GM13976 (cell line): ENCODE measurements at regions not wholly inside any gene's neighbourhood (a gene's known extent, or its start where the extent isn't known, plus 50 kb on each side); places are given as distances from the start of the nearest gene placed in this dataset.
"Not testable (repeated sequence)": the region's sequence is repeated elsewhere in the genome, so short reads cannot be mapped to it uniquely, and the experiment has no call there.

Experiments used
- DNase-seq: peaks from one replicate; pipeline ENCODE4 v3.0.0; 2012; ENCODE audit warnings: low spot score
- in situ Hi-C: fragments of 300-500 bp; cut with MboI; formaldehyde crosslinking; loops from one replicate; pipeline ENCODE4 v1.12.0; 2022; ENCODE audit warnings: low sequenced_read_pairs, mixed read lengths, inconsistent platforms; ENCODE audit not compliant: unreplicated experiment
- TF ChIP-seq, protein P1 (sequence below): IDR thresholded peaks from 2 replicates; pipeline ENCODE4 v1.5.1; 2012; ENCODE audit warnings: borderline replicate concordance, mild to moderate bottlenecking; ENCODE audit not compliant: insufficient read depth; ENCODE audit errors: extremely low read depth, missing control alignments, control extremely low read depth

DNA sequence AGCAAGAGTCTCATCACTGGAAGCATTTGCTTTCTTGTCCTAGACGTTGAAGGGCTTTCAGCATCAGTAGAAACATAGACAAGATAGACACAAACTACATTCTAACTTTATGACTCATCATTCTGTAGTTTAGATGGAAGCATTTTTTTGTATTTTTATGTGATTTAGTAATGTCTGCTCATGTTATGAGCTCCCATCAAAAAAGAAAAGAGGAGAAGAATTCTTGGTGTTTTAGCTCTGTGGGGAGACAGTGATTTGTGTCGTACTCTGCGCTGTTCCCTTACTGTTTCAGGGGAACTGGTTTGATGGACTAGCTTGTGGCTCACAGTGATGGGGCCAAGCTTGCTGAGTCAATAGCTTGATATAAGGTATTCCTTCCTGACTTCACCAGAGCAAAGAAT, 159.2 kb upstream of the WWC1 start:
- no peak for DNase-seq
- in situ Hi-C loops: no loop called here
- TF ChIP-seq, protein P1, sequence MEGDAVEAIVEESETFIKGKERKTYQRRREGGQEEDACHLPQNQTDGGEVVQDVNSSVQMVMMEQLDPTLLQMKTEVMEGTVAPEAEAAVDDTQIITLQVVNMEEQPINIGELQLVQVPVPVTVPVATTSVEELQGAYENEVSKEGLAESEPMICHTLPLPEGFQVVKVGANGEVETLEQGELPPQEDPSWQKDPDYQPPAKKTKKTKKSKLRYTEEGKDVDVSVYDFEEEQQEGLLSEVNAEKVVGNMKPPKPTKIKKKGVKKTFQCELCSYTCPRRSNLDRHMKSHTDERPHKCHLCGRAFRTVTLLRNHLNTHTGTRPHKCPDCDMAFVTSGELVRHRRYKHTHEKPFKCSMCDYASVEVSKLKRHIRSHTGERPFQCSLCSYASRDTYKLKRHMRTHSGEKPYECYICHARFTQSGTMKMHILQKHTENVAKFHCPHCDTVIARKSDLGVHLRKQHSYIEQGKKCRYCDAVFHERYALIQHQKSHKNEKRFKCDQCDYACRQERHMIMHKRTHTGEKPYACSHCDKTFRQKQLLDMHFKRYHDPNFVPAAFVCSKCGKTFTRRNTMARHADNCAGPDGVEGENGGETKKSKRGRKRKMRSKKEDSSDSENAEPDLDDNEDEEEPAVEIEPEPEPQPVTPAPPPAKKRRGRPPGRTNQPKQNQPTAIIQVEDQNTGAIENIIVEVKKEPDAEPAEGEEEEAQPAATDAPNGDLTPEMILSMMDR: no peak

DNA sequence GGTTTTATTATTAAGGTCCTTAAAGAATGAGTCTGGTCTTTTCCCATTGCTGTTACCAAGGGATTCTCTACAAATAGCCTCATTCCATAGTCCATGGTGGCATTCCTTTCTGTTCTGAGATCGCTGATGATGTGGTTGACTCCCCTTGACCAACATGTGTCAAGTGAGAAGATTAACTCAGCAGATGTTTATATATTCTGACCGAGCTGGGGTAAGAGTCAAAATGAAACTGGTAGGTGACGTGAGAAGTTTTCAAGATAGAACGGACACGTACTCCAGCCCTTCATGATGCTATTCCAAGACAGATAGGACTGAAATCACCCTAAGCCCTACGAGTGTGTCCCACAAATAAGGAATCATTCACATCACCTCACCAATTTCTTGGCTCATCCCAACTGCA, 155.5 kb upstream of the WWC1 start:
- TF ChIP-seq, protein P1: no peak
- in situ Hi-C loops: no loop called here
- DNase-seq: peak; percentile 57

DNA sequence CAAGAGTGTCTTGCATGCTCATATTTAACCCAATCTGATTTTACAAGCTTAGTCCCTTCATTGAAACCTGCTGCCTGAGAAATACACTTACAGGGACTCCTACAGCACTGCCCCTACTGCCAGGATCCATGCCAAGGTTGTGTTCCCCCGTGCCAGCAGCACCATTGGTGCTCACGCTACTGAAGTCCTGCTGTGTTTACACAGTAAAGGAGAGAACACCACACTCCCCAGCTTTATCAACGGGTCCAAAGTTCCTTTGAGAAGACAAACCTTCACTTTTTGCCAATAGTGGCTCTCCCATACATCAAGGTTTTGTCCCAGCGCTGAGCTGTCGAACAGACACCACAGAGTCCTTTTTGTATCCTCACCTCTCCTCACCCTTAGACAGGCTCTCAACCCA, 155.1 kb upstream of the WWC1 start:
- in situ Hi-C loops: no loop called here
- TF ChIP-seq, protein P1: no peak
- DNase-seq: no peak

- in situ Hi-C loops: no loop called here
- TF ChIP-seq, protein P1: no peak
- no peak for DNase-seq
Measured at GRCh38 chr5:168137265-168137664, 154.2 kb upstream of the WWC1 start.

GRCh38 chr5:168140241-168140640, 151.2 kb upstream of the WWC1 start:
- TF ChIP-seq, protein P1: no peak
- DNase-seq: no peak
- in situ Hi-C loops: no loop called here

GRCh38 chr5:168142402-168142801, 149.0 kb upstream of the WWC1 start:
- in situ Hi-C loops: no loop called here
- no peak for DNase-seq
- TF ChIP-seq, protein P1: no peak

- DNase-seq, in situ Hi-C loops: not testable (repeated sequence)
Measured at GRCh38 chr5:168143521-168143920, 147.9 kb upstream of the WWC1 start.
